Kidney (tissue), 13 donors: ENCODE measurements at regions not wholly inside any gene's neighbourhood (a gene's known extent, or its start where the extent isn't known, plus 50 kb on each side); places are given as distances from the start of the nearest gene placed in this dataset.

Source experiments
- DNase-seq, 5 donors: peaks; one replicate each; pipeline ENCODE4 v3.0.0-alpha.2; 2013 to 2020
- FAIRE-seq: peaks from 2 replicates; lab custom pipeline; 2012; peaks lifted over from hg19 to GRCh38; lab: Jason Lieb, UNC
- H3K27ac ChIP-seq, 2 donors: one replicate each; pipeline ENCODE4 v1.7.0; 2013; ENCODE audit warnings: low read depth in 2 of 2, low read length in 2 of 2, inconsistent platforms in 1 of 2
- H3K27me3 ChIP-seq: one replicate; pipeline ENCODE4 v1.7.1; 2013; ENCODE audit warnings: low read length, inconsistent platforms; ENCODE audit not compliant: control insufficient read depth, insufficient read depth
- H3K36me3 ChIP-seq, 3 donors: one replicate each; pipeline versions ENCODE4 v1.7.0 to v1.7.1; 2013; ENCODE audit warnings: low read length in 3 of 3, control low read depth in 1 of 3, inconsistent platforms in 1 of 3; ENCODE audit not compliant: insufficient read depth in 3 of 3, control insufficient read depth in 2 of 3
- H3K4me1 ChIP-seq, 3 donors: one replicate each; pipeline versions ENCODE4 v1.7.0 to v1.7.1; 2013; ENCODE audit warnings: low read length in 3 of 3, inconsistent platforms in 1 of 3, low read depth in 1 of 3; ENCODE audit not compliant: control insufficient read depth in 2 of 3, insufficient read depth in 2 of 3
- H3K4me3 ChIP-seq, 3 donors: one replicate each; pipeline versions ENCODE4 v1.7.0 to v1.8.1; 2013; ENCODE audit warnings: low read length in 3 of 3, control low read depth in 1 of 3, inconsistent platforms in 1 of 3
- H3K9ac ChIP-seq, 3 donors: one replicate each; pipeline versions ENCODE4 v1.7.0 to v1.7.1; 2013; ENCODE audit warnings: low read length in 3 of 3, control low read depth in 1 of 3, inconsistent platforms in 1 of 3
- H3K9me3 ChIP-seq, 3 donors: one replicate each; pipeline versions ENCODE4 v1.7.0 to v1.7.1; 2013; ENCODE audit warnings: low read length in 3 of 3, control low read depth in 1 of 3, inconsistent platforms in 1 of 3; ENCODE audit not compliant: control insufficient read depth in 2 of 3, insufficient read depth in 1 of 3
- intact Hi-C: fragments of 100-400 bp; cut with DNase I; formaldehyde crosslinking; loops from one replicate; pipeline ENCODE4 v1.11.1; 2022
- TF ChIP-seq, protein P1 (sequence below): IDR thresholded peaks from 3 replicates; pipeline ENCODE4 v1.5.1; 2012; ENCODE audit warnings: mild to moderate bottlenecking, moderate library complexity, borderline replicate concordance; ENCODE audit not compliant: insufficient read depth; ENCODE audit errors: extremely low read depth
- donor health status: control.
- donor health status: control.
- donor health status: control.
- donor health status: control.
- donor health status: control.
- donor health status: DM: yes; HTN: yes; CAD: no.
- donor health status: Normal renal cell carcinoma (clear cell type).

DNA sequence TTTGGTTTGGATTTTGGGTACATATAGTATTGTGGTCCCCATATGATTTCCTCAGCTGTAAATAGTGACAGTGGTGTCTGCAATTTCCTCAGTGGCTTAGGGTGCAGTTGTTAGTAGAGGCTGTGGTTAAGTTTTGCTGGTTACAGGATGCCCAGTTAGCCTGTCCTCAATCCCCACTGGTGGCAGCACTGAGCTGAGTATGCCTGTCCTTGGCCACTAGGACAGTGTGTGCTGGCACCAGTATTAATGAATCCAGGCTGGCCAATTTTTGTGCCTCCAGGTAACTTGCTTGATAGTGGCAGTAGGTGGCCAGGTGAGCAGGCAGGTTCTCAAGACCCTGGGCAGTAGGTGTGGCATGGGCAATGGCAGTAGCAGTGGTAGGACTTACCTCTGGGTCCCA is 973.1 kb downstream of the TMEM182 start:
- Histone ChIP-seq H3K4me1 (no peaks in the 10 kb centered on the region), H3K9ac (no peak overlapping the region), H3K27ac (no peak overlapping the region), H3K36me3 (no peaks in the 10 kb centered on the region), H3K27me3 (no peaks in the 10 kb centered on the region), H3K4me3 (no peak overlapping the region), H3K9me3 (peaks cover 0 to 8% (median 0%) of the 10 kb centered on the region in 3 donors)
- FAIRE-seq (no peak), DNase-seq (no peak)
- TF ChIP-seq, protein P1, sequence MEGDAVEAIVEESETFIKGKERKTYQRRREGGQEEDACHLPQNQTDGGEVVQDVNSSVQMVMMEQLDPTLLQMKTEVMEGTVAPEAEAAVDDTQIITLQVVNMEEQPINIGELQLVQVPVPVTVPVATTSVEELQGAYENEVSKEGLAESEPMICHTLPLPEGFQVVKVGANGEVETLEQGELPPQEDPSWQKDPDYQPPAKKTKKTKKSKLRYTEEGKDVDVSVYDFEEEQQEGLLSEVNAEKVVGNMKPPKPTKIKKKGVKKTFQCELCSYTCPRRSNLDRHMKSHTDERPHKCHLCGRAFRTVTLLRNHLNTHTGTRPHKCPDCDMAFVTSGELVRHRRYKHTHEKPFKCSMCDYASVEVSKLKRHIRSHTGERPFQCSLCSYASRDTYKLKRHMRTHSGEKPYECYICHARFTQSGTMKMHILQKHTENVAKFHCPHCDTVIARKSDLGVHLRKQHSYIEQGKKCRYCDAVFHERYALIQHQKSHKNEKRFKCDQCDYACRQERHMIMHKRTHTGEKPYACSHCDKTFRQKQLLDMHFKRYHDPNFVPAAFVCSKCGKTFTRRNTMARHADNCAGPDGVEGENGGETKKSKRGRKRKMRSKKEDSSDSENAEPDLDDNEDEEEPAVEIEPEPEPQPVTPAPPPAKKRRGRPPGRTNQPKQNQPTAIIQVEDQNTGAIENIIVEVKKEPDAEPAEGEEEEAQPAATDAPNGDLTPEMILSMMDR: no peak
- intact Hi-C loops: no loop called here

DNA sequence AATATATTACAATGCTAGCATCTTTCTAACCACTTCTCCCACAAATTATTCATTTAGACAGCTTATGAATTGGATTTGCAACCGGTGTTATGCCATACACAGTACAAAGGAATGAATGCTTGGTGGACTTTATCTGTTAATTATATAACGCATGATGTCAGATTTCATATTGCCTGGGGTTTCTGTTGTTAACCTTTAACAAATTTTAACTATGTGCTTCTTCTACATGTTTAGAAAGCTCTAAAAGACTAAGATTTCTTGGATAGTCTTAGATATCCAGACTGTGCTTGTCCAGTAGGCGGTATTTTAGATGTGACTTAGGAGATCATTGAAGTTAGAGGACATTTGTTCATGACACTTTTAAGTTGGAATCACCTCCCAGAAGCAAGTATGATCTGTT is 976.3 kb downstream of the TMEM182 start:
- peak; percentile 3 for FAIRE-seq
- TF ChIP-seq, protein P1: no peak

DNA sequence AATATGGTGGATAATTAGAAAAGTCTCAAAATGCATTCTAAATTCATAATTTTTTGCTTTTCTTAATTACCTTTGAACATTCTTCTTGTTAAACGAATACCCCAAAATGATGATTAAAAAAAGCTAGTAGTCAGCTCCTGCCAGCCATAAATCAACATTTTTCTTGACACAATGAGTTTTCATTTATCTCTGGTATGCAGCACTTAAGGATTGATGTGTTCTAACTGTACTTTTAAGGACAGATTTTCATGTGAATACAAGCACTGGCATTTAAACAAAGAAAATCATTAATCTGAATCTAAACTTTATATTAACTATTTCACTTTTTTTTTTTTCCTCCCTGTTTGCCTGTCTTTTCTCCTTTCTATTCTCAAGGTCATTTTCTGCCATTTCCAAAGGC is 976.8 kb downstream of the TMEM182 start:
- H3K27ac ChIP-seq: no peak overlapping the region
- DNase-seq (no peak), FAIRE-seq (no peak)
- TF ChIP-seq, protein P1: no peak
- no peak overlapping the region for H3K4me3 ChIP-seq
- no peaks in the 10 kb centered on the region for H3K36me3 ChIP-seq
- intact Hi-C loops: no loop called here
- no peak overlapping the region for H3K9ac ChIP-seq
- H3K9me3 ChIP-seq: peaks cover 0 to 6% (median 0%) of the 10 kb centered on the region in 3 donors
- H3K4me1 ChIP-seq: no peaks in the 10 kb centered on the region
- H3K27me3 ChIP-seq: no peaks in the 10 kb centered on the region

More for the DNA sequence above, 976.3 kb downstream of the TMEM182 start:
- Histone ChIP-seq H3K9me3 (peaks cover 0 to 8% (median 0%) of the 10 kb centered on the region in 3 donors), H3K27me3 (no peaks in the 10 kb centered on the region), H3K4me3 (peak overlapping the region in 2 of 3 donors; percentile 12 to 52), H3K27ac (no peak overlapping the region), H3K36me3 (no peaks in the 10 kb centered on the region), H3K4me1 (no peaks in the 10 kb centered on the region), H3K9ac (no peak overlapping the region)
- intact Hi-C loops: no loop called here
- no peak for DNase-seq

DNA sequence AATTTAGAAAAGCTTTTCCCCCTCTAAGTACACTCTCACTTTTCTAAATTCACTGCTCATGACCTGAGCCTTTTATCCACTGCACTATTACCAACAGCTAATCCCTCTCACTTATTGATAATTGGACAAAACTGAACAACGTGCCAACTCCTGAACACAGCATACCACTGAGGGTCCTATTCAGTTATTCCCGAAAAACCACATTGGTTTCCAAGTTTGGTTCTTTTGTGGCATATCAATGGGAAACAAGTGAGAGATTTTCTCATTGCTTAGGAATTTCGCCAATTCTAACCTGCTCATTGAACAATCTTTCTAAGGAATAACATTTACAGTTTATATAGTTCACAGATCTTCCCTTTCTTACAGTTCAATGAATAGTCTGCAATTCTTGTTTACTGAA is 977.4 kb downstream of the TMEM182 start:
- TF ChIP-seq, protein P1: no peak
- intact Hi-C loops: no loop called here

More for the DNA sequence above, 977.4 kb downstream of the TMEM182 start:
- Histone ChIP-seq H3K4me1 (no peaks in the 10 kb centered on the region), H3K27me3 (no peaks in the 10 kb centered on the region), H3K4me3 (no peak overlapping the region), H3K36me3 (no peaks in the 10 kb centered on the region), H3K9me3 (no peaks in the 10 kb centered on the region), H3K9ac (no peak overlapping the region), H3K27ac (no peak overlapping the region)
- FAIRE-seq (no peak), DNase-seq (no peak)
